GM12892 (cell line): ENCODE measurements at regions not wholly inside any gene's neighbourhood (a gene's known extent, or its start where the extent isn't known, plus 50 kb on each side); places are given as distances from the start of the nearest gene placed in this dataset.

ENCODE experiments used
- POLR2A ChIP-seq: IDR thresholded peaks from 2 replicates; pipeline ENCODE4 v1.6.1; 2011; ENCODE audit warnings: low read depth, low read length, control low read depth
- POLR2AphosphoS5 ChIP-seq: IDR thresholded peaks from 2 replicates; pipeline ENCODE4 v1.6.1; 2011; ENCODE audit warnings: low read depth, low read length, control low read depth

DNA sequence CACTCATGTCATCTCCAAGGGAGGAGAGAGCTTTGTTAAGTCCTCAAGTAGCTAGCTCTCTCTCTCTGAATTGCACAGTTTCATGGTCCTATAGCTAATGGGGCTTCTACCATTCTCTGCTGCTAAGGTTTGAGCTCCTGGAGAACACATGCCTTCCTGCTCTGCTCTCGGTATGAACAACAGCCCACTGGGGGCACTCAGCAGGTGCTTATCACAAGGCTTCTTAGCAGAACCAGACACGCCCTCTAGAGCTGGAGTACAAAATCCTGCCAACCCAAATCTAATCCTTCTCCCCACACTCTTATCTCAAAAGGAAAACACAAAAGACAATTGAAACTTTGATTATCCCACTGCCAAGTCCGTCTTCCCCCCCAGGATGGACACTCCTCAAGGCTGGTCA, 176.5 kb downstream of the HS3ST1 start:
- no peak for TF ChIP-seq POLR2A
- no peak for TF ChIP-seq POLR2AphosphoS5
